Ishikawa (cell line): ENCODE measurements at regions not wholly inside any gene's neighbourhood (a gene's known extent, or its start where the extent isn't known, plus 50 kb on each side); places are given as distances from the start of the nearest gene placed in this dataset.

Experiments
- CEBPB ChIP-seq: IDR thresholded peaks from 2 replicates; pipeline ENCODE4 v1.6.1; 2012
- CREB1 ChIP-seq: IDR thresholded peaks from 2 replicates; pipeline ENCODE4 v1.6.1; 2012; ENCODE audit warnings: low read depth
- EP300 ChIP-seq: IDR thresholded peaks from 2 replicates; pipeline ENCODE4 v1.6.1; 2012; ENCODE audit warnings: borderline replicate concordance
- NFIC ChIP-seq: IDR thresholded peaks from 2 replicates; pipeline ENCODE4 v1.6.1; 2012
- TAF1 ChIP-seq: IDR thresholded peaks from 2 replicates; pipeline ENCODE4 v1.6.1; 2012; ENCODE audit warnings: low read depth, mild to moderate bottlenecking
- TEAD4 ChIP-seq: IDR thresholded peaks from 2 replicates; pipeline ENCODE4 v1.6.1; 2012
- YY1 ChIP-seq: IDR thresholded peaks from 2 replicates; pipeline ENCODE4 v1.6.1; 2012; ENCODE audit warnings: low read depth
- TF ChIP-seq, protein P1 (sequence below): IDR thresholded peaks from 2 replicates; pipeline ENCODE4 v1.6.1; 2012; ENCODE audit warnings: low read depth, mild to moderate bottlenecking

DNA sequence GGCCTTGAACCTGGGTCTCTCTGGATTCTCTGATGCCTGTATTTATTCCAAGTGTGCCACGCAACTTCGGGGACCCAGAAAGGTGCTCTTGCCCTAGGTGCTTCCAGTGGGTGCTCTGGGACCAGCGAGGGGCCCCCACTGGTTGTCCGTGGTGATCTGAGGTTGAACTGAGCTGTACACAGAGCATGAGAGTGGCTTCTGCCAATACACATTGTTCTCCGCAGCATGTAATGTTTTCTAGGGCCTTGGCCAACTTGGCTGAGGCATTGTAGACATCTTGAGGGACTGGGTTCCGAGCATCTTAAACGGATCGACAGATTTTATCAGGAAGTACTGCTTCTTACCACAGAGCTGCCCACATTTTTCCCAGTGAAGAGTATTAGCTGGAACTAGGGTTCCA lies 117.9 kb downstream of the MTX3 start:
- TF ChIP-seq YY1 (no peak), TEAD4 (no peak), TAF1 (no peak), EP300 (no peak), CREB1 (no peak), NFIC (no peak), CEBPB (no peak)
- TF ChIP-seq, protein P1, sequence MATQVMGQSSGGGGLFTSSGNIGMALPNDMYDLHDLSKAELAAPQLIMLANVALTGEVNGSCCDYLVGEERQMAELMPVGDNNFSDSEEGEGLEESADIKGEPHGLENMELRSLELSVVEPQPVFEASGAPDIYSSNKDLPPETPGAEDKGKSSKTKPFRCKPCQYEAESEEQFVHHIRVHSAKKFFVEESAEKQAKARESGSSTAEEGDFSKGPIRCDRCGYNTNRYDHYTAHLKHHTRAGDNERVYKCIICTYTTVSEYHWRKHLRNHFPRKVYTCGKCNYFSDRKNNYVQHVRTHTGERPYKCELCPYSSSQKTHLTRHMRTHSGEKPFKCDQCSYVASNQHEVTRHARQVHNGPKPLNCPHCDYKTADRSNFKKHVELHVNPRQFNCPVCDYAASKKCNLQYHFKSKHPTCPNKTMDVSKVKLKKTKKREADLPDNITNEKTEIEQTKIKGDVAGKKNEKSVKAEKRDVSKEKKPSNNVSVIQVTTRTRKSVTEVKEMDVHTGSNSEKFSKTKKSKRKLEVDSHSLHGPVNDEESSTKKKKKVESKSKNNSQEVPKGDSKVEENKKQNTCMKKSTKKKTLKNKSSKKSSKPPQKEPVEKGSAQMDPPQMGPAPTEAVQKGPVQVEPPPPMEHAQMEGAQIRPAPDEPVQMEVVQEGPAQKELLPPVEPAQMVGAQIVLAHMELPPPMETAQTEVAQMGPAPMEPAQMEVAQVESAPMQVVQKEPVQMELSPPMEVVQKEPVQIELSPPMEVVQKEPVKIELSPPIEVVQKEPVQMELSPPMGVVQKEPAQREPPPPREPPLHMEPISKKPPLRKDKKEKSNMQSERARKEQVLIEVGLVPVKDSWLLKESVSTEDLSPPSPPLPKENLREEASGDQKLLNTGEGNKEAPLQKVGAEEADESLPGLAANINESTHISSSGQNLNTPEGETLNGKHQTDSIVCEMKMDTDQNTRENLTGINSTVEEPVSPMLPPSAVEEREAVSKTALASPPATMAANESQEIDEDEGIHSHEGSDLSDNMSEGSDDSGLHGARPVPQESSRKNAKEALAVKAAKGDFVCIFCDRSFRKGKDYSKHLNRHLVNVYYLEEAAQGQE = no peak
